GM12878 (cell line): ENCODE measurements at regions not wholly inside any gene's neighbourhood (a gene's known extent, or its start where the extent isn't known, plus 50 kb on each side); places are given as distances from the start of the nearest gene placed in this dataset.

ENCODE experiments used
- ATAC-seq: fragments of 200-7000 bp; cut with Tn5 transposase; 3 replicates; pipeline ENCODE4 v1.9.1; 2020; ENCODE audit warnings: mild to moderate bottlenecking, moderate library complexity
- BruUV-seq: library from RNA; stranded (reverse); fragments of 400-500 nt; replicated peaks from 2 replicates; lab custom pipeline; 2021; lab: Mats Ljungman, UMichigan
- CTCF ChIA-PET: fragments of 300-600 bp; sonication (Branson Sonifier 250); formaldehyde crosslinking; extraction: SDS; loops from one replicate; lab custom pipeline; 2021; ENCODE audit warnings: inconsistent platforms; lab: Yijun Ruan, JAX
- POLR2A ChIA-PET: fragments of 350-600 bp; formaldehyde crosslinking; extraction: SDS; loops from one replicate; lab custom pipeline; 2021; ENCODE audit warnings: inconsistent platforms; lab: Charles Lee
- RAD21 ChIA-PET: fragments of 300-600 bp; sonication (Branson Sonifier 250); formaldehyde crosslinking; loops from one replicate; lab custom pipeline; 2023; ENCODE audit warnings: antibody characterized with exemption; ENCODE audit not compliant: unreplicated experiment; lab: Charles Lee
- SMC1A ChIA-PET: fragments of 300-600 bp; sonication (Branson Sonifier 250); formaldehyde crosslinking; loops from one replicate; lab custom pipeline; 2023; ENCODE audit not compliant: unreplicated experiment, uncharacterized antibody; lab: Charles Lee
- DNase-seq: peaks from one replicate; pipeline ENCODE4 v3.0.0-alpha.2; 2011; ENCODE audit warnings: low read depth, low spot score
- FAIRE-seq: peaks from 3 replicates; lab custom pipeline; 2011; peaks lifted over from hg19 to GRCh38; lab: Jason Lieb, UNC
- H2AFZ ChIP-seq: 2 replicates; pipeline ENCODE4 v1.6.0; 2011; ENCODE audit warnings: low read depth, low read length, control low read depth; ENCODE audit not compliant: control insufficient read depth
- H3K27ac ChIP-seq: 2 replicates; pipeline ENCODE4 v1.5.1; 2011; ENCODE audit warnings: control low read depth; ENCODE audit not compliant: control insufficient read depth, insufficient read depth
- H3K27me3 ChIP-seq, 2 experiments: replicated peaks in 1 of 2; 2 replicates each; pipeline versions ENCODE4 v1.6.0 to v1.6.1; 2011; ENCODE audit warnings: low read length in 1 of 2; ENCODE audit not compliant: control insufficient read depth in 2 of 2, insufficient read depth in 2 of 2
- H3K36me3 ChIP-seq, 2 experiments: 2 replicates each; pipeline ENCODE4 v1.5.1; 2011; ENCODE audit warnings: low read length in 1 of 2; ENCODE audit not compliant: control insufficient read depth in 2 of 2, insufficient read depth in 2 of 2
- H3K4me1 ChIP-seq: 2 replicates; pipeline ENCODE4 v1.6.1; 2011; ENCODE audit warnings: mild to moderate bottlenecking, low read length, moderate library complexity, mixed read lengths; ENCODE audit not compliant: control insufficient read depth, insufficient read depth
- H3K4me2 ChIP-seq: 2 replicates; pipeline ENCODE4 v1.6.0; 2011; ENCODE audit warnings: control low read depth; ENCODE audit not compliant: control insufficient read depth, insufficient read depth
- H3K4me3 ChIP-seq: fragments of 200-600 bp; sonication (generic); 2 replicates; pipeline ENCODE4 v1.5.1; 2016
- H3K79me2 ChIP-seq: 2 replicates; pipeline ENCODE4 v1.6.0; 2011; ENCODE audit warnings: low read length; ENCODE audit not compliant: control insufficient read depth, insufficient read depth
- H3K9ac ChIP-seq: 2 replicates; pipeline ENCODE4 v1.8.0; 2011; ENCODE audit warnings: low read length, control low read depth, mixed read lengths; ENCODE audit not compliant: control insufficient read depth, insufficient read depth
- H3K9me3 ChIP-seq: replicated peaks from 3 replicates; pipeline ENCODE4 v1.5.1; 2011; ENCODE audit warnings: mild to moderate bottlenecking, low read length; ENCODE audit not compliant: control insufficient read depth, insufficient read depth
- H4K20me1 ChIP-seq: 2 replicates; pipeline ENCODE4 v1.6.0; 2011; ENCODE audit not compliant: control insufficient read depth, insufficient read depth
- FOS ChIP-seq: IDR thresholded peaks from 3 replicates; pipeline ENCODE4 v1.6.1; 2011; ENCODE audit warnings: borderline replicate concordance; ENCODE audit not compliant: insufficient read length; ENCODE audit errors: extremely low read depth
- IRF4 ChIP-seq: IDR thresholded peaks from 2 replicates; pipeline ENCODE4 v1.6.1; 2011; ENCODE audit warnings: low read depth, low read length
- NBN ChIP-seq: fragments of 450-650 bp; IDR thresholded peaks from 2 replicates; pipeline ENCODE4 v1.6.1; 2016
- NFIC ChIP-seq: IDR thresholded peaks from 2 replicates; pipeline ENCODE4 v1.6.1; 2012; ENCODE audit warnings: low read depth, mild to moderate bottlenecking, inconsistent platforms, low read length, moderate library complexity
- NR2F1 ChIP-seq: fragments of 450-650 bp; conservative IDR thresholded peaks from 2 replicates; pipeline ENCODE4 v1.6.1; 2017; ENCODE audit warnings: mild to moderate bottlenecking
- POLR2AphosphoS2 ChIP-seq: IDR thresholded peaks from 2 replicates; pipeline ENCODE4 v1.6.1; 2011; ENCODE audit warnings: low read depth, mild to moderate bottlenecking, low read length, improper control_type of control experiment, moderate library complexity
- POLR2AphosphoS5 ChIP-seq: IDR thresholded peaks from 2 replicates; pipeline ENCODE4 v1.6.1; 2011; ENCODE audit warnings: mild to moderate bottlenecking, low read length, inconsistent platforms
- RAD21 ChIP-seq: IDR thresholded peaks from 2 replicates; pipeline ENCODE4 v1.6.1; 2011; ENCODE audit warnings: mild to moderate bottlenecking, low read depth, low read length, moderate library complexity; ENCODE audit not compliant: insufficient read depth
- RELA ChIP-seq: fragments of 450-650 bp; IDR thresholded peaks from 2 replicates; pipeline ENCODE4 v1.8.0; 2014; ENCODE audit warnings: borderline replicate concordance; ENCODE audit not compliant: partially characterized antibody
- SMAD1 ChIP-seq: fragments of 450-650 bp; IDR thresholded peaks from 2 replicates; pipeline ENCODE4 v1.6.1; 2018; ENCODE audit warnings: mild to moderate bottlenecking, low read depth; ENCODE audit not compliant: partially characterized antibody
- SREBF2 ChIP-seq: IDR thresholded peaks from 2 replicates; pipeline ENCODE4 v1.6.1; 2012; ENCODE audit warnings: mild to moderate bottlenecking, low read length
- TCF7 ChIP-seq: IDR thresholded peaks from 2 replicates; pipeline ENCODE4 v1.6.1; 2014; ENCODE audit warnings: antibody characterized with exemption, borderline replicate concordance
- ZNF217 ChIP-seq: fragments of 450-650 bp; IDR thresholded peaks from 2 replicates; pipeline ENCODE4 v1.6.1; 2017; ENCODE audit warnings: antibody characterized with exemption, mild to moderate bottlenecking
- in situ Hi-C: fragments of 300-500 bp; cut with MboI; formaldehyde crosslinking; loops from 9 replicates; pipeline ENCODE4 v1.14.3; 2018; ENCODE audit warnings: mixed read lengths
- intact Hi-C: fragments of 100-400 bp; cut with micrococcal nuclease; formaldehyde crosslinking; loops from one replicate; pipeline ENCODE4 v1.14.2; 2022; ENCODE audit not compliant: unreplicated experiment
- TF ChIP-seq, protein P1 (sequence below): IDR thresholded peaks from 2 replicates; pipeline ENCODE4 v1.6.1; 2011; ENCODE audit warnings: mild to moderate bottlenecking, low read depth, low read length, moderate library complexity; ENCODE audit not compliant: insufficient replicate concordance
- TF ChIP-seq, protein P2 (sequence below): fragments of 450-650 bp; IDR thresholded peaks from 2 replicates; pipeline ENCODE4 v1.6.1; 2014; ENCODE audit warnings: mild to moderate bottlenecking
- TF ChIP-seq, protein P3 (sequence below): fragments of 150-350 bp; IDR thresholded peaks from 2 replicates; pipeline ENCODE4 v1.6.1; 2014; ENCODE audit warnings: mild to moderate bottlenecking, low read depth, low read length

DNA sequence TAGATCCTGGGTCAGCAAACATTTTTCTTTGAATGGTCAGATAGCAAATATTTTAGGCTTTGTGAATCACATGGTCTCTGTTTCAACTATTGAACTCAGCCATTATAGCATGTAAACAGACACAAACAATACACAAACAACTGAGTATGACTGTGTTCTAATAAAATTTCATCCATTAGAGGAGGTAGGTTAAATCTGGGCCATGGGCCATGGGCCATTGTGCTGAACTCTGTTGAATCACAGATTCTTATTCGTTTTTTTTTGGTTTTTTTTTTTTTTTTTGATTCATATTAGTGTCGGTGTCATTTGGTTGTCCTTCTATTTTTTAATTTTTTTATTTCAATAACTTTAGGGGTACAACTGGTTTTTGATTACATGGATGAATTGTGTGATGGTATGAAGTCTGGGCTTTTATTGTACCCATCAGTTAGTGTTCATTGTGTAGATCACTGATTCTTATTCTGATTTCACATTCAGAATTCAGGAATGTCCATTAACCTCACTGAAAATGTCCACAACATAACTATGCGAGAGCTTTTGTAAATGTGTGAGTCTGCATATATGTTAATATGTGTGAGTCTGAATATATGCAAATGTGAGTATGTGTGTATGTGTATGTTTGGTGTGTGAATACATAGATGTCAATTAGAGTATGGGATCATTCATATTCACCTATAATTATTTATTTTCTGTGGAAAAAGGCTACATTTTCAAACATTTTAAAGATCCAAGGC lies 443.7 kb upstream of the GRM3 start (continued):
- TF ChIP-seq ZNF217 (no peak), SREBF2 (no peak)

DNA sequence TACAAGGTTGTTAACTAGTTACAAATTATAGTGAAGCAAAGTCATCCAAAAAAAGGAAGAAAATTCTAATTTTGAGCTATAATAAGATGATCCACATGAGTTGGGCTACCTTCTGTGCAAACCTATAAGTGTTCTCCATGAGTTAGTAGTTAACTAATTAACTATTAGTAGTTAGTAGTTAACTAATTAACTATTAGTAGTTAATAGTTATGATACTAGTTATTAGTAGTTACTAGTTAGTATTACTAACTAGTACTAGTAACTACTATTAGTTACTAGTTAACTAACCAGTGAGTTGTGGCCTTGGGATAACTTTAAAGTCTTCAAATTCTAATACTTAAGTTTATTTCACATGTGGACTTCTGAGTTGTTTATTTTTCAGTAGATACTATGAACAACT lies 453.4 kb upstream of the GRM3 start:
- CTCF ChIA-PET = no interaction called here
- no TSS peak for BruUV-seq
- TF ChIP-seq RAD21 = no peak
- TF ChIP-seq POLR2AphosphoS5 = no peak
- no peak for TF ChIP-seq FOS
- no peak for TF ChIP-seq NR2F1
- TF ChIP-seq NBN = no peak
- TF ChIP-seq, protein P1, sequence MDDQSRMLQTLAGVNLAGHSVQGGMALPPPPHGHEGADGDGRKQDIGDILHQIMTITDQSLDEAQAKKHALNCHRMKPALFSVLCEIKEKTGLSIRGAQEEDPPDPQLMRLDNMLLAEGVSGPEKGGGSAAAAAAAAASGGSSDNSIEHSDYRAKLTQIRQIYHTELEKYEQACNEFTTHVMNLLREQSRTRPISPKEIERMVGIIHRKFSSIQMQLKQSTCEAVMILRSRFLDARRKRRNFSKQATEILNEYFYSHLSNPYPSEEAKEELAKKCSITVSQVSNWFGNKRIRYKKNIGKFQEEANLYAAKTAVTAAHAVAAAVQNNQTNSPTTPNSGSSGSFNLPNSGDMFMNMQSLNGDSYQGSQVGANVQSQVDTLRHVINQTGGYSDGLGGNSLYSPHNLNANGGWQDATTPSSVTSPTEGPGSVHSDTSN = no peak
- TF ChIP-seq IRF4 = no peak
- no peak for TF ChIP-seq TCF7
- TF ChIP-seq NFIC = no peak
- TF ChIP-seq RELA = no peak
- no peak for TF ChIP-seq POLR2AphosphoS2
- TF ChIP-seq, protein P2, sequence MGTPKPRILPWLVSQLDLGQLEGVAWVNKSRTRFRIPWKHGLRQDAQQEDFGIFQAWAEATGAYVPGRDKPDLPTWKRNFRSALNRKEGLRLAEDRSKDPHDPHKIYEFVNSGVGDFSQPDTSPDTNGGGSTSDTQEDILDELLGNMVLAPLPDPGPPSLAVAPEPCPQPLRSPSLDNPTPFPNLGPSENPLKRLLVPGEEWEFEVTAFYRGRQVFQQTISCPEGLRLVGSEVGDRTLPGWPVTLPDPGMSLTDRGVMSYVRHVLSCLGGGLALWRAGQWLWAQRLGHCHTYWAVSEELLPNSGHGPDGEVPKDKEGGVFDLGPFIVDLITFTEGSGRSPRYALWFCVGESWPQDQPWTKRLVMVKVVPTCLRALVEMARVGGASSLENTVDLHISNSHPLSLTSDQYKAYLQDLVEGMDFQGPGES = no peak
- TF ChIP-seq, protein P3, sequence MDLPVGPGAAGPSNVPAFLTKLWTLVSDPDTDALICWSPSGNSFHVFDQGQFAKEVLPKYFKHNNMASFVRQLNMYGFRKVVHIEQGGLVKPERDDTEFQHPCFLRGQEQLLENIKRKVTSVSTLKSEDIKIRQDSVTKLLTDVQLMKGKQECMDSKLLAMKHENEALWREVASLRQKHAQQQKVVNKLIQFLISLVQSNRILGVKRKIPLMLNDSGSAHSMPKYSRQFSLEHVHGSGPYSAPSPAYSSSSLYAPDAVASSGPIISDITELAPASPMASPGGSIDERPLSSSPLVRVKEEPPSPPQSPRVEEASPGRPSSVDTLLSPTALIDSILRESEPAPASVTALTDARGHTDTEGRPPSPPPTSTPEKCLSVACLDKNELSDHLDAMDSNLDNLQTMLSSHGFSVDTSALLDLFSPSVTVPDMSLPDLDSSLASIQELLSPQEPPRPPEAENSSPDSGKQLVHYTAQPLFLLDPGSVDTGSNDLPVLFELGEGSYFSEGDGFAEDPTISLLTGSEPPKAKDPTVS = no peak
- TF ChIP-seq SMAD1 = no peak
- no peaks in the 10 kb centered on the region for H4K20me1 ChIP-seq
- intact Hi-C loops = no loop called here
- H3K36me3 ChIP-seq = no peaks in the 10 kb centered on the region
- H3K27ac ChIP-seq = no peak overlapping the region
- no peak for DNase-seq
- no peaks in the 10 kb centered on the region for H3K79me2 ChIP-seq
- H2AFZ ChIP-seq = no peak overlapping the region
- peak; percentile 13 for FAIRE-seq
- no peak overlapping the region for H3K9ac ChIP-seq
- RAD21 ChIA-PET = no interaction called here
- POLR2A ChIA-PET = no interaction called here
- no peaks in the 10 kb centered on the region for H3K4me1 ChIP-seq
- no peak for ATAC-seq
- SMC1A ChIA-PET = interaction anchor here (0.6 kb wide), 1 partner anchor 84 kb away, joined by 3 read pairs; no protein-coding TSS in a partner anchor
- no peak overlapping the region for H3K4me2 ChIP-seq
- in situ Hi-C loops = no loop called here
- no peaks in the 10 kb centered on the region for H3K9me3 ChIP-seq
- H3K27me3 ChIP-seq = no peaks in the 10 kb centered on the region
- H3K4me3 ChIP-seq = no peak overlapping the region
